ENCODE measurements at regions not wholly inside any gene's neighbourhood (a gene's known extent, or its start where the extent isn't known, plus 50 kb on each side); places are given as distances from the start of the nearest gene placed in this dataset.
A peak's percentile ranks its signal among the peaks of the same experiment; 100 is the strongest.

DNA sequence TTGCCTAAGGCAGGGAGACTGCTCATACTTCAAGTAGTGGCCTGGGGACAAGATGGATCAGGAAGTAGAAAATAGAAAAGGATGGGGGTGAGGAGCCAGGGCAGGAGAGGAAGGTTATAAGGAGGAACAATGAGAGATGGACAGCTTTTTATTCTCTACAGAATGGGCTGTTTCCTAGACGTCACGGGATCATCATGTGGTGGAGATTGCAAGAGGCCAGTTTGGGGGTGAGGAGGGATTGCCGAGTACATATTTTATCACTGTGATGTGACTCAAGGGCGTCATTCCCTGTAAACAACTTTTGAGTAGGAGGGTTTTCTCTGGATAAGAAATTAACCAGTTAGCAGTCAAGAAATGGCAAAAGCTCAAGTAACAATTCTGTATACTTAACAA is 406.3 kb downstream of the ETS1 start:
- CTCF ChIA-PET: interaction anchor here (0.9 to 3.0 kb wide), 2 partner anchors 9 to 449 kb away, joined by 3 to 23 read pairs; no protein-coding TSS in a partner anchor
- peaks cover 4% of the 10 kb centered on the region for H3K9me3 ChIP-seq
- ATAC-seq: no peak
- peaks cover 14% of the 10 kb centered on the region for H3K4me1 ChIP-seq
- POLR2A ChIA-PET: no interaction called here
- no peak for TF ChIP-seq RARB (CRISPR knock-in tag; IDR thresholded peaks at IDR 0.05)
- TF ChIP-seq MYC (IDR thresholded peaks at IDR 0.05; ENCODE audit: borderline replicate concordance, low read length): no peak
- no peak for TF ChIP-seq ELK1 (IDR thresholded peaks at IDR 0.05; ENCODE audit: low read depth, low read length)
- TF ChIP-seq KDM5A (IDR thresholded peaks at IDR 0.05): no peak
- TF ChIP-seq HOXB13 (CRISPR knock-in tag; IDR thresholded peaks at IDR 0.05; ENCODE audit: low read depth): no peak
- no peak for TF ChIP-seq CBX8 (IDR thresholded peaks at IDR 0.05)
- no peak for TF ChIP-seq POLR2AphosphoS2 (conservative IDR thresholded peaks at IDR 0.05; ENCODE audit: low read length)
- no peak for TF ChIP-seq RFX5 (IDR thresholded peaks at IDR 0.05)
- no peak for TF ChIP-seq NFE2L2 (conservative IDR thresholded peaks at IDR 0.05; ENCODE audit: low read length)
- no peak for TF ChIP-seq BHLHE40 (IDR thresholded peaks at IDR 0.05; ENCODE audit: low read depth, low read length)
- no peak for TF ChIP-seq USF2 (IDR thresholded peaks at IDR 0.05)
- no peak for TF ChIP-seq HES2 (IDR thresholded peaks at IDR 0.05)
- no peak for TF ChIP-seq RAD21 (conservative IDR thresholded peaks at IDR 0.05 in 1 of 2, IDR thresholded peaks at IDR 0.05 in 1 of 2)
- TF ChIP-seq TP53 (CRISPR knock-in tag; IDR thresholded peaks at IDR 0.05): no peak
- no peak for TF ChIP-seq MAFK (IDR thresholded peaks at IDR 0.05; ENCODE audit: partially characterized antibody)
- TF ChIP-seq SMC3 (IDR thresholded peaks at IDR 0.05): no peak
- 80% methylated on average over 4 of the region's 4 CpGs for WGBS (ENCODE audit: missing lambda C conversion rate)
- peak overlapping the region; percentile 54 for H3K4me2 ChIP-seq
- no peak for DNase-seq (ENCODE audit: low read depth in 1 of 2, low spot score in 1 of 2)
- H3K4me3 ChIP-seq: no peak overlapping the region
- H3K27ac ChIP-seq: peak overlapping the region; percentile 67 to 80
- no peak for FAIRE-seq

DNA sequence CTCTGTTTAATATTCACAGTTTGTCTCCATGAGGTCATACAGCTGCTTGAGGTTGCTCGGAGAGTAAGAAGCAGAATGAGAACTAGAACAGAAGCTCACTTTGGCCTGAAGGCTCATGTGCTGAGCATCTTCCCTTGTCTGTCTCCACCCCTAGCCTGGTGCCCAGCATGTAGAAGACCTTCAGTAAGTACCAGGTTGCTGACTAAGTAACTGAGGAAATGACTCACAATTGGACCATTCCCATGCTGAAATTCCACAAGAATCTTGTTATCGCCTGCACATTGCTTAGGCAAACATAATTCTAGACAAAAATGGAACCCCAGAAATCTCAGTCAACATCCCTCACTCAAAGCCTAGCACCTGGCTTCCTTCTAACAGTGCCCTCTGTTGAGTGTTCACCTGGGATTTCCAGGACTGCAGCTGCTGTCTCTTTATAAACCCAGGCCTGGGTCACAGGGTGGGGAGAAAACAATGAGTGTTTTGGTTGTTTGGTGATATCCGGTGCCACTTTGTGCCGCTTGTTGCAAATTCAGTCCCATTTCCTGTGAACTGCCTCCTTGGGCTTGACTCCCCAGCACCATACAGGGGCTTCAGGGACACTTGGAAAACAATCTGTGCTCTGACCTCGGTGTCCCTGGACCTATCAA is 406.8 kb downstream of the ETS1 start:
- ATAC-seq (peak; percentile 43 to 87; a peak in 5 of 6 replicates), DNase-seq (ENCODE audit: low read depth in 1 of 2, low spot score in 1 of 2) (peak; percentile 28 to 62), FAIRE-seq (no peak)
- H3K9me3 ChIP-seq: peaks cover 4% of the 10 kb centered on the region
- H3K4me1 ChIP-seq: peaks cover 14% of the 10 kb centered on the region
- 32% methylated on average over 5 of the region's 5 CpGs for WGBS (ENCODE audit: missing lambda C conversion rate)
- CTCF ChIA-PET: interaction anchor here (0.9 to 3.0 kb wide), 5 partner anchors 9 to 451 kb away, joined by 3 to 23 read pairs (median 4); no protein-coding TSS in a partner anchor
- H3K27ac ChIP-seq: peak overlapping the region; percentile 67 to 80
- no peak for TF ChIP-seq JUN (IDR thresholded peaks at IDR 0.05)
- 0 out of 2 replicates have a peak, but pooled peaks have one; percentile 10 for TF ChIP-seq FOSL2 (IDR thresholded peaks at IDR 0.05)
- TF ChIP-seq FOSL2 (CRISPR knock-in tag; IDR thresholded peaks at IDR 0.05): peak; percentile 33; the same call in 1 of the 2 replicates
- TF ChIP-seq EP300 (IDR thresholded peaks at IDR 0.05): no peak
- 0 out of 2 replicates have a peak, but pooled peaks have one; percentile 26 for TF ChIP-seq MAX (IDR thresholded peaks at IDR 0.05)
- TF ChIP-seq, protein P1, sequence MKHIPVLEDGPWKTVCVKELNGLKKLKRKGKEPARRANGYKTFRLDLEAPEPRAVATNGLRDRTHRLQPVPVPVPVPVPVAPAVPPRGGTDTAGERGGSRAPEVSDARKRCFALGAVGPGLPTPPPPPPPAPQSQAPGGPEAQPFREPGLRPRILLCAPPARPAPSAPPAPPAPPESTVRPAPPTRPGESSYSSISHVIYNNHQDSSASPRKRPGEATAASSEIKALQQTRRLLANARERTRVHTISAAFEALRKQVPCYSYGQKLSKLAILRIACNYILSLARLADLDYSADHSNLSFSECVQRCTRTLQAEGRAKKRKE (CRISPR knock-in tag; IDR thresholded peaks at IDR 0.05; ENCODE audit: low read depth): peak; percentile 34; the same call in 1 of the 2 replicates
- TF ChIP-seq, protein P2, sequence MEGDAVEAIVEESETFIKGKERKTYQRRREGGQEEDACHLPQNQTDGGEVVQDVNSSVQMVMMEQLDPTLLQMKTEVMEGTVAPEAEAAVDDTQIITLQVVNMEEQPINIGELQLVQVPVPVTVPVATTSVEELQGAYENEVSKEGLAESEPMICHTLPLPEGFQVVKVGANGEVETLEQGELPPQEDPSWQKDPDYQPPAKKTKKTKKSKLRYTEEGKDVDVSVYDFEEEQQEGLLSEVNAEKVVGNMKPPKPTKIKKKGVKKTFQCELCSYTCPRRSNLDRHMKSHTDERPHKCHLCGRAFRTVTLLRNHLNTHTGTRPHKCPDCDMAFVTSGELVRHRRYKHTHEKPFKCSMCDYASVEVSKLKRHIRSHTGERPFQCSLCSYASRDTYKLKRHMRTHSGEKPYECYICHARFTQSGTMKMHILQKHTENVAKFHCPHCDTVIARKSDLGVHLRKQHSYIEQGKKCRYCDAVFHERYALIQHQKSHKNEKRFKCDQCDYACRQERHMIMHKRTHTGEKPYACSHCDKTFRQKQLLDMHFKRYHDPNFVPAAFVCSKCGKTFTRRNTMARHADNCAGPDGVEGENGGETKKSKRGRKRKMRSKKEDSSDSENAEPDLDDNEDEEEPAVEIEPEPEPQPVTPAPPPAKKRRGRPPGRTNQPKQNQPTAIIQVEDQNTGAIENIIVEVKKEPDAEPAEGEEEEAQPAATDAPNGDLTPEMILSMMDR (IDR thresholded peaks at IDR 0.05): no peak
- peak; percentile 45; the same call in 1 of the 2 replicates for TF ChIP-seq JUNB (IDR thresholded peaks at IDR 0.05)
- TF ChIP-seq ZFP36 (IDR thresholded peaks at IDR 0.05; ENCODE audit: borderline replicate concordance, partially characterized antibody): no peak
- peak; percentile 36 for TF ChIP-seq MAFK (IDR thresholded peaks at IDR 0.05; ENCODE audit: partially characterized antibody)
- no peak for TF ChIP-seq ESRRA (IDR thresholded peaks at IDR 0.05; ENCODE audit: borderline replicate concordance, low read length)
- no peak for TF ChIP-seq CEBPB (IDR thresholded peaks at IDR 0.05)
- no peak for TF ChIP-seq FOXS1 (CRISPR knock-in tag; IDR thresholded peaks at IDR 0.05)
- peak overlapping the region; percentile 54 for H3K4me2 ChIP-seq
- POLR2A ChIA-PET: interaction anchor here (1.3 kb wide), 1 partner anchor 28 kb away, joined by 4 read pairs; no protein-coding TSS in a partner anchor
- no peak overlapping the region for H3K4me3 ChIP-seq
